ENCODE measurements at regions not wholly inside any gene's neighbourhood (a gene's known extent, or its start where the extent isn't known, plus 50 kb on each side); places are given as distances from the start of the nearest gene placed in this dataset.

GRCh38 chr13:79781829-79782540, 301.0 kb downstream of the NDFIP2 start:
- TF ChIP-seq, protein P1, sequence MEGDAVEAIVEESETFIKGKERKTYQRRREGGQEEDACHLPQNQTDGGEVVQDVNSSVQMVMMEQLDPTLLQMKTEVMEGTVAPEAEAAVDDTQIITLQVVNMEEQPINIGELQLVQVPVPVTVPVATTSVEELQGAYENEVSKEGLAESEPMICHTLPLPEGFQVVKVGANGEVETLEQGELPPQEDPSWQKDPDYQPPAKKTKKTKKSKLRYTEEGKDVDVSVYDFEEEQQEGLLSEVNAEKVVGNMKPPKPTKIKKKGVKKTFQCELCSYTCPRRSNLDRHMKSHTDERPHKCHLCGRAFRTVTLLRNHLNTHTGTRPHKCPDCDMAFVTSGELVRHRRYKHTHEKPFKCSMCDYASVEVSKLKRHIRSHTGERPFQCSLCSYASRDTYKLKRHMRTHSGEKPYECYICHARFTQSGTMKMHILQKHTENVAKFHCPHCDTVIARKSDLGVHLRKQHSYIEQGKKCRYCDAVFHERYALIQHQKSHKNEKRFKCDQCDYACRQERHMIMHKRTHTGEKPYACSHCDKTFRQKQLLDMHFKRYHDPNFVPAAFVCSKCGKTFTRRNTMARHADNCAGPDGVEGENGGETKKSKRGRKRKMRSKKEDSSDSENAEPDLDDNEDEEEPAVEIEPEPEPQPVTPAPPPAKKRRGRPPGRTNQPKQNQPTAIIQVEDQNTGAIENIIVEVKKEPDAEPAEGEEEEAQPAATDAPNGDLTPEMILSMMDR (IDR thresholded peaks at IDR 0.05) = no peak
- no peak for TF ChIP-seq EP300 (IDR thresholded peaks at IDR 0.05)
- no peak for TF ChIP-seq POLR2A (IDR thresholded peaks at IDR 0.05)
- no peaks in the 10 kb centered on the region for H3K27me3 ChIP-seq
- no peaks in the 10 kb centered on the region for H3K36me3 ChIP-seq
- H3K4me3 ChIP-seq = no peak overlapping the region
- no peak overlapping the region for H3K27ac ChIP-seq
- 79 to 85% (median 81%) methylated on average over 5 of the region's 5 CpGs for WGBS, 3 donors
- no peak for DNase-seq
- H3K4me1 ChIP-seq (ENCODE audit: insufficient read depth) = peaks cover 7% of the 10 kb centered on the region
- no peaks in the 10 kb centered on the region for H3K9me3 ChIP-seq
- intact Hi-C loops (cut with DNase I) = no loop called here

DNA sequence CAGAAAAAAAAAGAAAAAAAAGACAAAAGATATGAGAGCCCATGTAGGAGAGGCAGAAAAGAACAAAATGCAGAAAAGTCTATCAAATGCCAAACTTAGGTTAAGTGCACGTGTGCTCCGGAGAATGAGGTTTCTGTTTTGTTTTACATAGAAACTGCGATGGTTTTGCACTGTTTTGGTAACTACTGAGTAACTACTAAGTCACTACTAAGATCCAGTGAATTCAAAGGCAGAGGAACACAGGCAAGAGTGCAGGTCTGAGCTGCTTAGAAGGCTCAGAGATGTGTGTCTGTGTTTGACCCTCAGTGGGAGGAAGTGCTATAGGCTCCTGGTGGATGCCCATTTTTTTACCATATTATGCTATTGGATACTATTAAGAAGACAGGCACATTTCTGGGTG, 299.3 kb downstream of the NDFIP2 start:
- H3K27me3 ChIP-seq = no peaks in the 10 kb centered on the region
- 18 to 23% (median 22%) methylated on average over 3 of the region's 3 CpGs for WGBS, 3 donors
- no peak overlapping the region for H3K4me3 ChIP-seq
- H3K9me3 ChIP-seq = no peaks in the 10 kb centered on the region
- no peaks in the 10 kb centered on the region for H3K36me3 ChIP-seq
- intact Hi-C loops (cut with DNase I) = no loop called here
- TF ChIP-seq, protein P1 (IDR thresholded peaks at IDR 0.05) = no peak
- TF ChIP-seq POLR2A (IDR thresholded peaks at IDR 0.05) = no peak
- H3K27ac ChIP-seq = peak overlapping the region in 1 of 2 donors; percentile 49
- no peak for DNase-seq
- H3K4me1 ChIP-seq (ENCODE audit: insufficient read depth) = peaks cover 7% of the 10 kb centered on the region

GRCh38 chr13:79779761-79780160, 298.8 kb downstream of the NDFIP2 start:
- no peaks in the 10 kb centered on the region for H3K27me3 ChIP-seq
- H3K4me3 ChIP-seq = no peak overlapping the region
- peak overlapping the region in 1 of 2 donors; percentile 49 for H3K27ac ChIP-seq
- WGBS, 3 donors = 8 to 30% (median 13%) methylated on average over 1 of the region's 1 CpG
- peaks cover 7% of the 10 kb centered on the region for H3K4me1 ChIP-seq (ENCODE audit: insufficient read depth)
- TF ChIP-seq, protein P1 (IDR thresholded peaks at IDR 0.05) = no peak
- TF ChIP-seq POLR2A (IDR thresholded peaks at IDR 0.05) (no peak), EP300 (IDR thresholded peaks at IDR 0.05) (no peak)
- no peaks in the 10 kb centered on the region for H3K9me3 ChIP-seq
- DNase-seq = peak in 4 of 5 donors; percentile 26 to 56 (median 42)
- intact Hi-C loops (cut with DNase I) = no loop called here
- H3K36me3 ChIP-seq = no peaks in the 10 kb centered on the region

DNA sequence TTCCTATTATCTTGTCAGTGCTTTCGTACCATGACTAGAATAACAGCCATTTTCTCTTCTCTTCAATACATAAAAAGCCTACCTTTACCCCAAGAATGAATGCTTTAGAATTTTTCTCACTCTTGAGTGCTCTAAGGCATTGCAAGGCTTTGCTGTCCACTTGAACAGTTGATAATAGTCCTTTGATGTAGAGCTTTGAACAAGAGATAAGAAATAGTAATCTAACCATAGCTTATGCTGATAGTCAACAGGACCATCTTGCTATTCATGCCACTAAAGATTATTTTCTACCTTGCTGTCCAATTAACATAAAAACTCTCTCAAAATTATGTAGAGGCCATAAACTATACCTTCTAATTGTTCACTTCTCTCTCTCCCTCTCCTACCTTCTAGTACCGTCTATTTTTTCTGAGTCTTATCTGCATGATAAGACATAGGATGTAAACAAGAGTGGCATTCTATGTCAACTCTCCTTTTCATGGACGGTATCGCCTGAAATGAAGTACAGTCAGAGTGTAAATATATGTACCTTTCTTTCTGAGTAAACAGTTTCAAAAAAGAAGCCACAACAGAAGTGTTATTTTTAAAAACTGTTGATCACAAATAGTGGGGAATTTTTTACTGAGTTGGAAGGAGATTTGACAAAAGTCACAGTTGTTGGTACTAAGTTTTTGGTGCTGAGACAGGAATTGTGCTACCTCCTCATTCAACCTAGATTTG, 297.9 kb downstream of the NDFIP2 start:
- H3K4me3 ChIP-seq = no peak overlapping the region
- no peak for DNase-seq
- WGBS, 3 donors = 79 to 80% (median 79%) methylated on average over 4 of the region's 4 CpGs
- no peaks in the 10 kb centered on the region for H3K36me3 ChIP-seq
- H3K4me1 ChIP-seq (ENCODE audit: insufficient read depth) = peaks cover 7% of the 10 kb centered on the region
- intact Hi-C loops (cut with DNase I) = no loop called here
- no peaks in the 10 kb centered on the region for H3K27me3 ChIP-seq
- H3K27ac ChIP-seq = peak overlapping the region in 1 of 2 donors; percentile 49
- TF ChIP-seq EP300 (IDR thresholded peaks at IDR 0.05) = no peak
- TF ChIP-seq POLR2A (IDR thresholded peaks at IDR 0.05) = no peak
- TF ChIP-seq, protein P1 (IDR thresholded peaks at IDR 0.05) = no peak
- no peaks in the 10 kb centered on the region for H3K9me3 ChIP-seq

Measured in ovary (tissue), 7 donors.